Tibial nerve (tissue), 3 donors: ENCODE measurements at regions not wholly inside any gene's neighbourhood (a gene's known extent, or its start where the extent isn't known, plus 50 kb on each side); places are given as distances from the start of the nearest gene placed in this dataset.

Experiments used
- CTCF ChIP-seq, 5 experiments: fragments of 200-600 bp in 3 of 5; fragments of 450-650 bp in 2 of 5; sonication (generic) in 3 of 5; IDR thresholded peaks; one replicate each; pipeline ENCODE4 v1.5.1; 2016 to 2019; ENCODE audit warnings: antibody characterized with exemption in 5 of 5, mild to moderate bottlenecking in 3 of 5, moderate library complexity in 2 of 5
- POLR2A ChIP-seq, 2 donors: fragments of 450-650 bp; IDR thresholded peaks; one replicate each; pipeline ENCODE4 v1.6.1; 2017; ENCODE audit warnings: antibody characterized with exemption in 2 of 2, mild to moderate bottlenecking in 2 of 2, moderate library complexity in 2 of 2

- TF ChIP-seq CTCF (IDR thresholded peaks at IDR 0.05), result no peak
- no peak for TF ChIP-seq POLR2A (IDR thresholded peaks at IDR 0.05)
These were observed 164.4 kb upstream of the MYCN start for GRCh38 chr2:15775753-15776628.
